ENCODE measurements at regions not wholly inside any gene's neighbourhood (a gene's known extent, or its start where the extent isn't known, plus 50 kb on each side); places are given as distances from the start of the nearest gene placed in this dataset.

DNA sequence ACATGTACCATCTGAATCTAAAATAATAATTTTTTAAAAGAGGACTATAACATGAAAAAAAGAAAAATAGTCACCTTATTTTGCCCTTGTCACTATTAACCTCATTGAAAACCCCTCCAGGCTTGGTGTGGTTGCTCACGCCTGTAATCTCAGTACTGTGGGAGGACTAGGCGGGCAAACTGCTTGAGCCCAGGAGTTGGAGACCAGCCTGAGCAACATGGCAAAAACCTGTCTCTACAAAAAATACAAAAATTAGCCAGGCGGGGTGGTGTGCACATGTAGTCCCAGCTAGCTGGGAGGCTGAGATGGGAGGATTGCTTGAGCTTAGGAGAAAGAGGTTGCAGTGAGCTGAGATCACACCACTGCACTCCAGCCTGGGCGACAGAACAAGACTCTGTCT is 126.3 kb upstream of the KRAS start:
- ChIA-PET CTCF (interaction anchor here (1.1 kb wide), 1 partner anchor 136 kb away, joined by 6 read pairs; no protein-coding TSS in a partner anchor), POLR2A (no interaction called here)
- no peak for DNase-seq (ENCODE audit: low read depth, low spot score)
- TF ChIP-seq, protein P1, sequence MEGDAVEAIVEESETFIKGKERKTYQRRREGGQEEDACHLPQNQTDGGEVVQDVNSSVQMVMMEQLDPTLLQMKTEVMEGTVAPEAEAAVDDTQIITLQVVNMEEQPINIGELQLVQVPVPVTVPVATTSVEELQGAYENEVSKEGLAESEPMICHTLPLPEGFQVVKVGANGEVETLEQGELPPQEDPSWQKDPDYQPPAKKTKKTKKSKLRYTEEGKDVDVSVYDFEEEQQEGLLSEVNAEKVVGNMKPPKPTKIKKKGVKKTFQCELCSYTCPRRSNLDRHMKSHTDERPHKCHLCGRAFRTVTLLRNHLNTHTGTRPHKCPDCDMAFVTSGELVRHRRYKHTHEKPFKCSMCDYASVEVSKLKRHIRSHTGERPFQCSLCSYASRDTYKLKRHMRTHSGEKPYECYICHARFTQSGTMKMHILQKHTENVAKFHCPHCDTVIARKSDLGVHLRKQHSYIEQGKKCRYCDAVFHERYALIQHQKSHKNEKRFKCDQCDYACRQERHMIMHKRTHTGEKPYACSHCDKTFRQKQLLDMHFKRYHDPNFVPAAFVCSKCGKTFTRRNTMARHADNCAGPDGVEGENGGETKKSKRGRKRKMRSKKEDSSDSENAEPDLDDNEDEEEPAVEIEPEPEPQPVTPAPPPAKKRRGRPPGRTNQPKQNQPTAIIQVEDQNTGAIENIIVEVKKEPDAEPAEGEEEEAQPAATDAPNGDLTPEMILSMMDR (IDR thresholded peaks at IDR 0.05; ENCODE audit: insufficient read depth, low read length, missing control alignments) = no peak
- no peak overlapping the region for H3K4me3 ChIP-seq (ENCODE audit: low read depth, low read length)

DNA sequence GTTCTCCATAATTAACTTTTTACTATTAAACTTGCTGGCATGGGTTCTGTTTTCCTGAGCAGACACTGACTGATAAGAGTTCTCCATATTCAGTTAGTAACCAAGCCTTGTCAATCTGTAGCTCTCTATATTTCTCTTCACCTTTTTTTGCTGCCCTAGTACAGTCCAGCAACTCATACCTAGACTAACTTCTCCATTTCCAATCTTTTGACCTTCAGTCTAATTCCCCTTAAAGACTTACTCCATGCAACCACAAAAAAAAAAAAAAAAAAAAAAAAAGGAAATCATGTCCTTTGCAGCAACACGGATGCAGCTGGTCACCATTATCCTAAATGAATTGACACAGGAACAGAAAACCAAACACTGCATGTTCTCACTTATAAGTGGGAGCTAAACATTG is 125.7 kb upstream of the KRAS start:
- no peak for DNase-seq (ENCODE audit: low read depth, low spot score)
- ChIA-PET CTCF (interaction anchor here (0.6 to 1.1 kb wide), 2 partner anchors 21 to 135 kb away, joined by 3 to 6 read pairs; no protein-coding TSS in a partner anchor), POLR2A (no interaction called here)
- TF ChIP-seq, protein P1 (IDR thresholded peaks at IDR 0.05; ENCODE audit: insufficient read depth, low read length, missing control alignments) = no peak
- no peak overlapping the region for H3K4me3 ChIP-seq (ENCODE audit: low read depth, low read length)

DNA sequence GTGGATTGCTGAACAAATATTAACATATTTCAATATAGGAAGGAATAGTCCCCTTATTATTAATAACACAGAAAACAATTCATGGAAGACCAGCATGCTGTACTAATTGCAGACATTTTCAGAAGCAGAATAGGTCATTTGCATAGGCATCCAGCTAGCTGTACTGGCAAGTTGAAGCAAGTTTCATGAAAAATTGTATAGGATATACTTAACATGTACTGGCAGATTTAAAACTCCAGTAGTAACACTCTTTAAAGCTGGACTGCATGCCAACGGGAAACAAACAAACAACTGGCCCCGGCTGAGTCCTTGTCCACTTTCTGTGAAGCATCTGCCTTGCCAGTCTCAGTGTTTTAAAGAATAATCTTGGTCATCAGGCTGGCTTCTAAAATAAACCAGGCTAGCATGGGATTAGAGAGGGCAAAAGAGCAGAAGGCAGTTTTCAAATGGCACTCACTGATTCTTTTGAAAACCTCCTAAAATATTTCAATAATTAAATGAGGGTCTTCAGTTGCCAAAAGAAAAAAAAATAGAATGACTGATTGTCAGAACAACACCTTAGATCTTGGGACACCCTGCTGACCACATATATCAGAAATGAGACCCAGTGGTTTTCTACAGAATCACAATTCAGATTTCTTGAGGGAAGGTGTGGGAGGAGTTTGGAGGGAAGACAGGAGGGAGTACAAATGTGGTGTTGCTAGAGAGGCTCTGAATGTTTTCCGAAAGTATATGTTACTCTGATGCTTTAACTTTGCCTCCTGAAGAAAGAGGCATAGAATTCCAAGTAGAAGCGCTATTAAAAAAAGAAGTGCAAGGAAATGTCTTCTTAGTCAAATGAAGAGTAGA is 122.5 kb upstream of the KRAS start:
- CTCF ChIA-PET = interaction anchor here (1.6 kb wide), 1 partner anchor 132 kb away, joined by 6 read pairs; no protein-coding TSS in a partner anchor
- no peak overlapping the region for H3K4me3 ChIP-seq (ENCODE audit: low read depth, low read length)
- POLR2A ChIA-PET = no interaction called here
- TF ChIP-seq, protein P1 (IDR thresholded peaks at IDR 0.05; ENCODE audit: insufficient read depth, low read length, missing control alignments) = no peak
- no peak for DNase-seq (ENCODE audit: low read depth, low spot score)

DNA sequence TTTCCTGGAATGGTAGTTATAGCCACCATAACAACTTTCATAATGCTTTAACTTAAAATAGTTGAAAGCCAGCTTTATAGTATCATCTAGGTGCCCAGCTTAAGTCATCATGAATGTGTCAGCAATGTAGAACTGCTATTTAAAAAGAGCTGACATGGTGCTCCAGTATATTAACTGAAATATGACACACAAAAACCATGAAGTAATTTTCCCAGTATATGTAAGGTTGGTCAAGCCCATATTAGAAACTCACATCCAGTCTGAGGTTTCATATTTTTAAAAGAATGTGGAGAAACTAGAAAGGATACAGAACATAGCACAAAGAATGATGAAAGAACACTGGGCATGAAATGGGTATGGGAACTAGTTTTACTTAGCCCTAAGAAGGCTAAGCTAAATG is 121.3 kb upstream of the KRAS start:
- H3K4me3 ChIP-seq (ENCODE audit: low read depth, low read length) = no peak overlapping the region
- TF ChIP-seq, protein P1 (IDR thresholded peaks at IDR 0.05; ENCODE audit: insufficient read depth, low read length, missing control alignments) = no peak
- ChIA-PET CTCF (interaction anchor here (1.2 to 1.6 kb wide), 2 partner anchors 13 to 131 kb away, joined by 3 to 6 read pairs; no protein-coding TSS in a partner anchor), POLR2A (no interaction called here)
- DNase-seq (ENCODE audit: low read depth, low spot score) = no peak

DNA sequence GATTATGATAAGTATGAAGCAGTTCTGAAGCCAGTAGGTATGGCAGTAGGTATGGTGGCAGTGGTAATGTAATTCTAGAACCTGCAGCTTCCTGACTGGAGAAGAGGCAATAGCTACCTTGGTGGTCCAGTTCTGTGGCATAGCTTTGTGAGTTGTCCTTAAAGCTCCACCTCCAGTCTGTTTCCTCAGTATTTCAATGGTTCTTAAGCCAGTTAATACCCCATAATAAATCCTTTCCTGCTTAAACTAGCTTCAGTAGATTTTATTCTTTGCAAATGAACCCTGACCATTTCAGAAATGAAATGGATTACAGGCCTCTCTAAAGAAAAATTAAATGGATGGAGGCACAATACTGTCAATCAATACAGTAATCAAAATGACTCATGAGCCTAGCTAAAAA is 117.8 kb upstream of the KRAS start:
- H3K4me3 ChIP-seq (ENCODE audit: low read depth, low read length) = no peak overlapping the region
- CTCF ChIA-PET = interaction anchor here (1.5 kb wide), 1 partner anchor 19 kb away, joined by 5 read pairs; no protein-coding TSS in a partner anchor
- no peak for DNase-seq (ENCODE audit: low read depth, low spot score)
- TF ChIP-seq, protein P1 (IDR thresholded peaks at IDR 0.05; ENCODE audit: insufficient read depth, low read length, missing control alignments) = no peak
- POLR2A ChIA-PET = no interaction called here

DNA sequence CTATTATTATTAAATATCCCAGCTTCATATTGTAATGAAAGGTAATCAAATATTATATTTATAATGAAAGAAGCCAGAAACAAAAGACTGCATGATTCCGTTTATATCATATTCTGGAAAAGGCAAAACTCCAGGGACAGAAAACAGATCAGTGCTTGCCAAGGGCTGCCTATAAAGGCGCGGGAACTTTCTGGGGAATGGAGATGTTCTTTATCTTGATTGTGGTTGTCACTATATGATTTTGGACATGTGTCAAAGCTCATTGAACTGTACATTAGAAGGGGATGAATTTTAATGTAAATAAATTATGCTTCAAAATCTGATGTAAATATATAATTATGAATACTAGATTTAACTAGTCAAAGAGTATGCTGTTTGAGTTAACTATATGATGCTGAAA is 115.4 kb upstream of the KRAS start:
- DNase-seq (ENCODE audit: low read depth, low spot score) = no peak
- TF ChIP-seq, protein P1 (IDR thresholded peaks at IDR 0.05; ENCODE audit: insufficient read depth, low read length, missing control alignments) = no peak
- ChIA-PET CTCF (interaction anchor here (1.1 to 1.9 kb wide), 3 partner anchors 18 to 128 kb away, joined by 3 to 6 read pairs (median 3); no protein-coding TSS in a partner anchor), POLR2A (no interaction called here)
- H3K4me3 ChIP-seq (ENCODE audit: low read depth, low read length) = no peak overlapping the region
